ENCODE measurements at regions not wholly inside any gene's neighbourhood (a gene's known extent, or its start where the extent isn't known, plus 50 kb on each side); places are given as distances from the start of the nearest gene placed in this dataset.

GRCh38 chr11:8340296-8340695 lies 76.6 kb upstream of the LMO1 start:
- Histone ChIP-seq H3K27ac (no peak overlapping the region), H3K4me1 (ENCODE audit: control insufficient read depth in 1 of 2, insufficient read depth in 1 of 2, low read depth in 1 of 2, low read length in 1 of 2) (peaks cover 6 to 14% of the 10 kb centered on the region in 2 experiments), H3K9me3 (no peaks in the 10 kb centered on the region), H3K36me3 (no peaks in the 10 kb centered on the region), H3K4me3 (ENCODE audit: low read depth in 1 of 2, low read length in 1 of 2) (no peak overlapping the region), H3K27me3 (peaks cover 22% of the 10 kb centered on the region)
- no peak for TF ChIP-seq CTCF (IDR thresholded peaks at IDR 0.05)

- peaks cover 22% of the 10 kb centered on the region for H3K27me3 ChIP-seq
- no peaks in the 10 kb centered on the region for H3K9me3 ChIP-seq
- no peak overlapping the region for H3K4me3 ChIP-seq (ENCODE audit: low read depth in 1 of 2, low read length in 1 of 2)
- no peak overlapping the region for H3K27ac ChIP-seq
- peaks cover 6 to 14% of the 10 kb centered on the region in 2 experiments for H3K4me1 ChIP-seq (ENCODE audit: control insufficient read depth in 1 of 2, insufficient read depth in 1 of 2, low read depth in 1 of 2, low read length in 1 of 2)
- H3K36me3 ChIP-seq, result no peaks in the 10 kb centered on the region
- no peak for TF ChIP-seq CTCF (IDR thresholded peaks at IDR 0.05)
Measured at GRCh38 chr11:8339592-8340022, 75.9 kb upstream of the LMO1 start.

GRCh38 chr11:8338138-8338537 lies 74.5 kb upstream of the LMO1 start:
- H3K27ac ChIP-seq, result no peak overlapping the region
- H3K4me1 ChIP-seq (ENCODE audit: control insufficient read depth in 1 of 2, insufficient read depth in 1 of 2, low read depth in 1 of 2, low read length in 1 of 2), result peaks cover 6 to 14% of the 10 kb centered on the region in 2 experiments
- H3K9me3 ChIP-seq, result no peaks in the 10 kb centered on the region
- no peak overlapping the region for H3K4me3 ChIP-seq (ENCODE audit: low read depth in 1 of 2, low read length in 1 of 2)
- peak; percentile 33 for TF ChIP-seq CTCF (IDR thresholded peaks at IDR 0.05)
- H3K36me3 ChIP-seq, result no peaks in the 10 kb centered on the region
- peaks cover 18% of the 10 kb centered on the region for H3K27me3 ChIP-seq

- Histone ChIP-seq H3K4me1 (ENCODE audit: control insufficient read depth in 1 of 2, insufficient read depth in 1 of 2, low read depth in 1 of 2, low read length in 1 of 2) (peaks cover 6 to 14% of the 10 kb centered on the region in 2 experiments), H3K27me3 (peaks cover 17% of the 10 kb centered on the region), H3K27ac (no peak overlapping the region), H3K36me3 (no peaks in the 10 kb centered on the region), H3K9me3 (no peaks in the 10 kb centered on the region), H3K4me3 (ENCODE audit: low read depth in 1 of 2, low read length in 1 of 2) (no peak overlapping the region)
- TF ChIP-seq CTCF (IDR thresholded peaks at IDR 0.05), result no peak
Measured at GRCh38 chr11:8337130-8337795, 73.6 kb upstream of the LMO1 start.

- no peaks in the 10 kb centered on the region for H3K36me3 ChIP-seq
- peaks cover 10% of the 10 kb centered on the region for H3K27me3 ChIP-seq
- peaks cover 6 to 14% of the 10 kb centered on the region in 2 experiments for H3K4me1 ChIP-seq (ENCODE audit: control insufficient read depth in 1 of 2, insufficient read depth in 1 of 2, low read depth in 1 of 2, low read length in 1 of 2)
- H3K9me3 ChIP-seq, result no peaks in the 10 kb centered on the region
- H3K4me3 ChIP-seq (ENCODE audit: low read depth in 1 of 2, low read length in 1 of 2), result no peak overlapping the region
- H3K27ac ChIP-seq, result no peak overlapping the region
- TF ChIP-seq CTCF (IDR thresholded peaks at IDR 0.05), result no peak
Measured at GRCh38 chr11:8336356-8337129, 72.9 kb upstream of the LMO1 start.
